Kidney (tissue), 13 donors: ENCODE measurements at regions not wholly inside any gene's neighbourhood (a gene's known extent, or its start where the extent isn't known, plus 50 kb on each side); places are given as distances from the start of the nearest gene placed in this dataset.

ENCODE experiments used
- DNase-seq, 5 donors: peaks; one replicate each; pipeline ENCODE4 v3.0.0-alpha.2; 2013 to 2020
- FAIRE-seq: peaks from 2 replicates; lab custom pipeline; 2012; peaks lifted over from hg19 to GRCh38; lab: Jason Lieb, UNC
- H3K27ac ChIP-seq, 2 donors: one replicate each; pipeline ENCODE4 v1.7.0; 2013; ENCODE audit warnings: low read depth in 2 of 2, low read length in 2 of 2, inconsistent platforms in 1 of 2
- H3K27me3 ChIP-seq: one replicate; pipeline ENCODE4 v1.7.1; 2013; ENCODE audit warnings: low read length, inconsistent platforms; ENCODE audit not compliant: control insufficient read depth, insufficient read depth
- H3K36me3 ChIP-seq, 3 donors: one replicate each; pipeline versions ENCODE4 v1.7.0 to v1.7.1; 2013; ENCODE audit warnings: low read length in 3 of 3, control low read depth in 1 of 3, inconsistent platforms in 1 of 3; ENCODE audit not compliant: insufficient read depth in 3 of 3, control insufficient read depth in 2 of 3
- H3K4me1 ChIP-seq, 3 donors: one replicate each; pipeline versions ENCODE4 v1.7.0 to v1.7.1; 2013; ENCODE audit warnings: low read length in 3 of 3, inconsistent platforms in 1 of 3, low read depth in 1 of 3; ENCODE audit not compliant: control insufficient read depth in 2 of 3, insufficient read depth in 2 of 3
- H3K4me3 ChIP-seq, 3 donors: one replicate each; pipeline versions ENCODE4 v1.7.0 to v1.8.1; 2013; ENCODE audit warnings: low read length in 3 of 3, control low read depth in 1 of 3, inconsistent platforms in 1 of 3
- H3K9ac ChIP-seq, 3 donors: one replicate each; pipeline versions ENCODE4 v1.7.0 to v1.7.1; 2013; ENCODE audit warnings: low read length in 3 of 3, control low read depth in 1 of 3, inconsistent platforms in 1 of 3
- H3K9me3 ChIP-seq, 3 donors: one replicate each; pipeline versions ENCODE4 v1.7.0 to v1.7.1; 2013; ENCODE audit warnings: low read length in 3 of 3, control low read depth in 1 of 3, inconsistent platforms in 1 of 3; ENCODE audit not compliant: control insufficient read depth in 2 of 3, insufficient read depth in 1 of 3
- CTCF ChIP-seq: IDR thresholded peaks from 3 replicates; pipeline ENCODE4 v1.5.1; 2012; ENCODE audit warnings: mild to moderate bottlenecking, moderate library complexity, borderline replicate concordance; ENCODE audit not compliant: insufficient read depth; ENCODE audit errors: extremely low read depth
- intact Hi-C: fragments of 100-400 bp; cut with DNase I; formaldehyde crosslinking; loops from one replicate; pipeline ENCODE4 v1.11.1; 2022
- donor health status: control.
- donor health status: control.
- donor health status: control.
- donor health status: control.
- donor health status: control.
- donor health status: DM: yes; HTN: yes; CAD: no.
- donor health status: Normal renal cell carcinoma (clear cell type).

GRCh38 chr6:91310178-91310577 lies 723.3 kb upstream of the MAP3K7 start:
- H3K36me3 ChIP-seq: no peaks in the 10 kb centered on the region
- H3K4me1 ChIP-seq: no peaks in the 10 kb centered on the region
- no peak for TF ChIP-seq CTCF
- H3K4me3 ChIP-seq: no peak overlapping the region
- H3K27ac ChIP-seq: no peak overlapping the region
- intact Hi-C loops: no loop called here
- no peaks in the 10 kb centered on the region for H3K9me3 ChIP-seq
- DNase-seq: no peak
- no peak overlapping the region for H3K9ac ChIP-seq
- no peak for FAIRE-seq
- no peaks in the 10 kb centered on the region for H3K27me3 ChIP-seq

- no peaks in the 10 kb centered on the region for H3K27me3 ChIP-seq
- no peak for FAIRE-seq
- intact Hi-C loops: no loop called here
- TF ChIP-seq CTCF: no peak
- no peak overlapping the region for H3K4me3 ChIP-seq
- H3K4me1 ChIP-seq: no peaks in the 10 kb centered on the region
- DNase-seq: no peak
- no peaks in the 10 kb centered on the region for H3K9me3 ChIP-seq
- H3K9ac ChIP-seq: no peak overlapping the region
- no peak overlapping the region for H3K27ac ChIP-seq
- no peaks in the 10 kb centered on the region for H3K36me3 ChIP-seq
These were observed 718.9 kb upstream of the MAP3K7 start for GRCh38 chr6:91305755-91306154.

- no peak overlapping the region for H3K4me3 ChIP-seq
- no peak for TF ChIP-seq CTCF
- H3K9me3 ChIP-seq: no peaks in the 10 kb centered on the region
- H3K27ac ChIP-seq: no peak overlapping the region
- FAIRE-seq: no peak
- intact Hi-C loops: no loop called here
- no peak overlapping the region for H3K9ac ChIP-seq
- H3K27me3 ChIP-seq: no peaks in the 10 kb centered on the region
- no peak for DNase-seq
- H3K36me3 ChIP-seq: no peaks in the 10 kb centered on the region
- no peaks in the 10 kb centered on the region for H3K4me1 ChIP-seq
These were observed 717.6 kb upstream of the MAP3K7 start for GRCh38 chr6:91304521-91304920.

GRCh38 chr6:91303326-91303725 lies 716.5 kb upstream of the MAP3K7 start:
- Histone ChIP-seq H3K4me1 (no peaks in the 10 kb centered on the region), H3K27ac (no peak overlapping the region), H3K27me3 (no peaks in the 10 kb centered on the region), H3K36me3 (no peaks in the 10 kb centered on the region), H3K9ac (no peak overlapping the region), H3K4me3 (no peak overlapping the region), H3K9me3 (no peaks in the 10 kb centered on the region)
- intact Hi-C loops: no loop called here
- DNase-seq (no peak), FAIRE-seq (no peak)
- TF ChIP-seq CTCF: no peak
